ENCODE measurements at regions not wholly inside any gene's neighbourhood (a gene's known extent, or its start where the extent isn't known, plus 50 kb on each side); places are given as distances from the start of the nearest gene placed in this dataset.
"Not testable (repeated sequence)": the region's sequence is repeated elsewhere in the genome, so short reads cannot be mapped to it uniquely, and the experiment has no call there.

DNA sequence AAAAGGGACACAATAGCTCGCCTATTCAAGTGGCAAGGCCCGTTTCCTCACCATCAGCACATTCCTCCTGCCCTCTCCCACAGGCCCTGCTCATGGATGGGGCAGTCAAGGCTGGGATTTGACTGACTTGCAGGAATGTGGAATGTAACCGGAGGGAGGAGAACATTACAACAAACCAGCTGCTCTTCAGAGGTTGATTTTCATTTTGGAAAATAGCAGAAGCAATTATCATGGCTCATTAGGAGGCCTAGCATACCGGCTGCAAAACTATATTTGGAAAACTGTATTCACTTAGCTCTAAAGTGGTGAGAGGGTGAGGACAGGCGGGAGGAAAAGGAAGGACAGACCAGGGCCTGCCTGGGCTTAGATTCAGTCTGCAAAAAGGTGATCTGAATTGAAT lies 283.7 kb downstream of the CD83 start:
- ATAC-seq, result no peak

GRCh38 chr6:14406614-14407331 lies 289.2 kb downstream of the CD83 start:
- no peak for ATAC-seq

DNA sequence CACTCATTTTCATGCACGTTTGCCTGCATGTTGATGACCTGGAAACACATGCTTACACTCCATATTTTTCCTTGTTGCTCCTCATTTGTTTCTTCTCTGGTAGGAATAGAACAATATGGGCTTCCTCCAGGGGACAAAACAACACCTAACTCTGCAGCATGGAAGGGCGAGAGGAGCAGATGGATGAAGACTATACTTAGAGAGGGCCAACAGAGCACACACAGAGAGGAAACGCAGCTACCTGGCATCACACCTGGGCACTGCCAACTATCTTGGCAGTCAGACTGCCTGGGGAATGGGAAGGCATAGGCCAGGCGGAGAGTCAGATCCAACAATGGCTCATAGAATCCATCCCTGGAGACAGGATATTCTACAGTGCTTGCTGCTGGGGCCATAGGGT lies 290.9 kb downstream of the CD83 start:
- no peak for ATAC-seq

- no peak for ATAC-seq
These were observed 294.5 kb downstream of the CD83 start for GRCh38 chr6:14412026-14412425.

DNA sequence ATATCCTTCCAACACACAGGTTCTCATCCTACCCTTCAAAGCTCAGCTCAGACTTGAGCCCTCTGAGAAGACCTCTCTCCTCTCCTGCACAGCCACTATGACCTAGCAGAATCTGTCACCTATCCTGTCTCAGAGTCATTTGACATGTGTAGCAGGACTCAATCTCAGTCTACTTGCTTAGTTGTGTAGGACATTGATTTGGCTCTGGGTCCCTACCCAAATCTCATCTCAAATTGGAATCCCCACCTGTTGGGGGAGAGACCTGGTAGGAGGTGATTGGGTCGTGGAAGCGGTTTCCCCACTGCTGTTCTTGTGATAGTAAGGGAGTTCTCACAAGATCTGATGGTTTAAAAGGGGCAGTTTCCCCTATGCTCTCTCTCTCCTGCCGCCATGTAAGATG lies 297.9 kb downstream of the CD83 start:
- ATAC-seq, result no peak

DNA sequence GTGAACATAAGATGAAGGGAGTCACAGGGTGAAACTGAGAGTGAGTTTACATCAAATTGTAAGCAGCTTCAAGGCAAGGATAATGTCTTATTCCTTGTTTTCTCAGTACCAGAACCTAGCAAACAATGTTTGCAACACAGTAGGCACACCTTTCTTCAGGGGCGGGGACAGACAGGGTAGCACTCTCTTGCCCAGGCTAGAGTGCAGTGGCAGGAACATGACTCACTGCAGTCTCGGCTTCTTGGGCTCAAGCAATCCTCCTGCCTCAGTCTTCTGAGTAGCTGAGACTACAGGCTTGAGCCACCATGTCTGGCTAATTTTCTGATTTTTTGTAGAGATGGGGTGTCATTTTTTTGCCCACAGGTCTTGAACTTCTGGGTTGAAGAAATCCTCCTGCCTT lies 299.8 kb downstream of the CD83 start:
- ATAC-seq, result peak; percentile 95

GRCh38 chr6:14419224-14419623 lies 301.7 kb downstream of the CD83 start:
- not testable (repeated sequence) for ATAC-seq

GRCh38 chr6:14422061-14422460 lies 304.5 kb downstream of the CD83 start:
- no peak for ATAC-seq

- no peak for ATAC-seq
These were observed 305.3 kb downstream of the CD83 start for GRCh38 chr6:14422917-14423316.

- ATAC-seq, result peak; percentile 57
These were observed 305.8 kb downstream of the CD83 start for GRCh38 chr6:14423330-14423729.

DNA sequence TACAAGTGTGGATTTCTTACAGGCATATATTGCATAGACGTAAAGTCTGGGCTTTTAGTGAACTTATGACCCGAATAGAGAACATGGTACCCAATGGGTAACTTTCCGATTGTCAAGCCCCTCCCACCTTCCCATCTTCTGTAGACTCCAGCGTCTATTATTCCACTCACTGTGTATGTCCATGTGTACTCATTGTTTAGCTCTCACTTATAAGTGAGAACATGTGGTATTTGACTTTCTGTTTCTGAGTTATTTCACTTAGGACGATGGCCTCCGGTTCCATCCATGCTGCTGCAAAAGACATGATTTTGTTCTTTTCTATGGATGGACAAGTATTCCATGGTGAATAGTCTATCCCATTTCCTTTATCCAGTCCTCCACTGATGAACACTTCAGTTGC lies 306.4 kb downstream of the CD83 start:
- no peak for ATAC-seq

GRCh38 chr6:14425805-14426204 lies 308.2 kb downstream of the CD83 start:
- ATAC-seq, result no peak

- ATAC-seq, result no peak
These were observed 308.7 kb downstream of the CD83 start for GRCh38 chr6:14426281-14426680.

DNA sequence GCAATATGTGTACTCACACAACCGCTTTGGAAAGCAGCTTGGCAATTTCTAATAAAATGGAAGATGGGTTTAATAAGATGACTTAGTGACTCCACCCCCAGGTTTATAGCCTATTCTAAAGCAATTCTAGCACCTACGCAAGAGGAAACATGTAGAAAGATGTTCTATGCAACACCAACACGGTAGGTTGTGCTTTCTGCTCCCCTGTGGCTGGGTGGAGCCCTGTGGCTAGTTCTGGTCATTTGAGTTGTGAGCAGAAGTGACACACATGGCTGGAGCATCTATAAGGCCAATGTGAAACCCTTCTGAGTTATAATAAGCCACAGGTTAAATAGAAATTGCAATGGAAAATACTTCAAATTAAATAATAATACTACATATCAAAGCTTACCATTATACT lies 310.7 kb downstream of the CD83 start:
- ATAC-seq, result no peak

- ATAC-seq, result no peak
These were observed 311.8 kb downstream of the CD83 start for GRCh38 chr6:14429396-14429795.

DNA sequence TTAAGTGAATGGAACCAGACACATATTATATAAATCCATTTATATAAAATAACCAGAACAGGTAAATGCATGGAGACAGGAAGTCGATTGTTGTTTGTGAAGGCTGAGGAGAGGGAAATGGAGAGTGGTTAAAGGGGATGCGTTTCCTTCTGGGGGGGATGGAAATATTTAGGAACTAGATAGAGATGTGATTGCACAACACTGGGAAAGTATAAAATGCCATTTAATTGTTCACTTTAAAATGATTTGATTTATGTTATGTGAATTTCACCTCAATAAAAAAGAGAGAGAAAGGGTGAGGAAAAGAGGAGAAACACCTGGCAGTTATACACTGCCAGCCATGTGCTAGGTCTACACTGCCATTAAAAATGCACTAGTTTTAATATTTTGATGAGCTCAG lies 312.6 kb downstream of the CD83 start:
- ATAC-seq, result no peak

GRCh38 chr6:14431385-14432330 lies 314.1 kb downstream of the CD83 start:
- no peak for ATAC-seq

DNA sequence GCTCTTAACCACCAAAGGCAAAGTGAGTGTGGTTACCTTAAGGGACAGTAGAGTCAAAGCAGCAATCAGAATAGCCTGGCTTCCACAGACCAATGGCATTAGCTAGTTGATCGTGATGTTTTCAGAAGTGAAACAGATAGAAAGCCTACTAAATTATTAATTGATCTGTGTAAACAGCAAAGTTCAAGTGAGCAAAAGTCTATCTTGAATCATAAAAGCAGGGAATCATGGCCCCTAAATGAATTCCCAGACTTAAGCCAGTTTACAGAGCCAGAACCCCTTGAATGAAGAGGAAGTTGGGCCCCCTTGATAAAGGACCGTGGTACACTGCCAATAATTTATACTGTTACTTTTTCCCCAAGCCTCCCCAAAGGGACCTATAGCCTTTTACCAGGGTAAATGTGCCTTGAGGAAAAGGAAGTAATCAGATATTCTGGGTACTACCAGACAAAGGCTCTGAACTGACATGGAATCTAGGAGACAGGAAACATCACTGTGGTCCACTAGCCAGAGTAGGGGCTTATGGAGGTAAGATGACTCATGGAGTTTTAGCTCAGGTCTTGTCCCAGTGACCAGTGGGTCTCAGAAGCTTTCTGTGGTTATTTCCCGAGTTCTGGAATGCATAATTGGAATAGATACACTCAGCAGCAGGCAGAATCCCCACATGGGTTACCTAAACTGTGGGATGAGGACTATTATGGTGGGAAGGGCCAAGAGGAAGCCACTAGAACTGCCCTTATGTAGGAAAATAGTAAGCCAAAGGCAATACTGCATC lies 317.5 kb downstream of the CD83 start:
- no peak for ATAC-seq

DNA sequence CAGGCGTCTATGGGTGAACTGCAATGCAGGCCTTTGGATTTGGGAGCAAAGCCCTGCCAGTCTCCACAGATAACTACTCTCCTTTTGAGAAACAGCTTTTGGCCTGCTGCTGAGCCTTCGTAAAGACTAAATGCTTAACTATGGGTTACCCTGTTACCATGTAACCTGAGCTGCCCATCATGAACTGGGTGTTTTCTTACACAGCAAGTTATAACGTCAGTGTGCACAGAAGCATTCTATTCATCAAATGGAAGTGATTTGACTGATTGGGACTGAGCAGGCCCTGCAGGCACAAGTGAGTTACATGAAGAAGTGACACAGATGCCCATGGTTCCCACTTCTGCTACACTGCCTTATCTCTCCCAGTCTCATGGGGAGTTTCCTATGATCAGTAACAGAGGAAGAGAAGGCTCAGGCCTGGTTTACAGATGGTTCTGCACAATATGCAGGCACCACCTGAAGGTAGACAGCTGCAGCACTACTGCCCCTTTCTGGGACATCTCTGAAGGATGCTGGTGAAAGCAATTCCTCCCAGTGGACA lies 319.1 kb downstream of the CD83 start:
- ATAC-seq, result no peak

- no peak for ATAC-seq
These were observed 321.8 kb downstream of the CD83 start for GRCh38 chr6:14439419-14439818.

- no peak for ATAC-seq
These were observed 322.8 kb downstream of the CD83 start for GRCh38 chr6:14440215-14440910.

All from esophagus mucosa (tissue), 1 donor.